Activated CD8-positive, alpha-beta memory T cell treated with anti-CD3 and anti-CD28 coated beads, Interleukin-2, amount 50 U/mL, for 4 hours (primary cell): ENCODE measurements at regions not wholly inside any gene's neighbourhood (a gene's known extent, or its start where the extent isn't known, plus 50 kb on each side); places are given as distances from the start of the nearest gene placed in this dataset.

Experiments used
- DNase-seq: peaks from one replicate; pipeline ENCODE4 v3.0.0-alpha.2; 2020

DNA sequence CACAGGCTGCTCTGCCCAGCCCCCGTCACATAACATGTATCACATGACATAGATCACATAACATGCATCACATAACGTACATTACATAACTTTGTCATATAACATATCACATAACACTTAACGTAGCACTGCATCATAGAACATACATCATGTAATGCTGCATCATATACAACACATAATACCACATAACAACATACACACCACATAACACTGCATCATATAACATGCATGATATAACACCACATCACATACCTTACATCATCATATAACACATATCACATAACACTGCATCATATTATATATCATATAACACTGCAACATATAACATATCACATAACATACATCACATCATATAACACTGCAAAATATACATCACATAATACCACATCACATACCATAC lies 83.8 kb downstream of the AXIN2 start:
- no peak for DNase-seq

DNA sequence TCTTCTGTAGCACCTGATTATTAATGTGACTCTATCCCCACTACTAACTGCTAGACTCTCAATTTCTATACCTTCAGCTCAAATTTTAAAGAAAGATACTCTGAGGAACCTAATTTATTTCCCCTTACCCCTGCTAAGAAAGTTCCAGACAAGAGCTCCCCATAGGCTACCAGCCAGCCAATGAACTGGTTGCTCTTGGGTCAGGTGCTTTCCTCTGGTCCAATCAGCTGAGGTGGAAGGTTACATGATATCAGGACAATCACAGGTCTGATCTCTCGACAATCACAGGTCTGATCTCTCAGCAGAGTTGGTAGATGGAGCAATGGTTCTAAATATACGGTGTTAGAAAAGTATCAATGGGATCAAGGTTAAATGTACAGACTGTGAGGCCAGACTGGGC lies 86.8 kb downstream of the AXIN2 start:
- no peak for DNase-seq

GRCh38 chr17:65473985-65474384 lies 87.5 kb downstream of the AXIN2 start:
- no peak for DNase-seq

DNA sequence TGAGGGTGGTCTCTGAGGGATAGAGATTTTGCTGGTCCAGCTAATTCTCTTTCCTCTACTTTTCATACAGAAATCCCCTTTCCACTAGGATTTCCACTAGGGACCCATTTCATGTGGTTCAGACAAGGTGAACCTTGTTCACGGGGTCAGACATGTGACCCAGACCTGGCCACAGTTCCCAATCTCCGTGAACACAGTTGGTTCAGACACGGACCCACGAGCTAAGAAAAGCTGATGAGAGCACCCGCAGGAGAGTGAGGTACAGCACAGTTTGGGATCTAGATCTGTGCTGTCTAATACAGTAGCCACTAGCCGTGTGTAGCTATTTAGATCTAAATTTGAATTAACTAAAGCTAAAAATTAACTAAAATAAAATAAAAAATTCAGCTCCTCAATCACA lies 88.1 kb downstream of the AXIN2 start:
- DNase-seq: no peak

DNA sequence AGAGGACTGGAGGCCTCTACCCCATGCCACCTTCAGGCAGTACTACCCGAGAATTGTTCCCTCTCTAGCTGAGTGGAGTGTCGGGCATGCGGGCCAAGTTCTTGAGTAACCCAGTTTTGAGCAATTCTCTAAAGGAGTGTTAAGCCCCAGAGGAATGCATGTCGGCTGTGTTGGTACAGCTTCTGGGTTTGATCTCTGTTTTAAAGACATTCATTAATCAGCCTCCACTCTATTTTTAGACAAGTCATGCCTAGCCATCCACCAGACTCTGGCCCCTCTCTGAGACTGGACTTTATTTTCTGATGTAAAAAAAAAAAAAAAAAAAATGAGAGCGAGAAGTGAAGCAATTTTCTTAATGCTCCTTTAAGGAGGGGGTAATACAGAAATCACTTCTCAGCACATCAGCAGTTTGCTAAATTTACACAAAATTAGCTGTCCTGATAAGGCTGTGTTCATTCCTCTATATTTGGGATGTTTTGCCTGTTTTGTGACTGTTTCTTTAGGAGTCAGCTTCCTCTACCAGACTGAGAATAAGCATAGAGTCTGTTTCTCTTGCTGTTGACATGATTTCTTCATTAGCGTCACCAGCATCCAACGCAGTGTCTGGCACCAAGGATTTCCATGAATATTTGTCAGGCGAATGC lies 88.7 kb downstream of the AXIN2 start:
- DNase-seq: no peak

GRCh38 chr17:65470783-65471182 lies 90.7 kb downstream of the AXIN2 start:
- DNase-seq: no peak

DNA sequence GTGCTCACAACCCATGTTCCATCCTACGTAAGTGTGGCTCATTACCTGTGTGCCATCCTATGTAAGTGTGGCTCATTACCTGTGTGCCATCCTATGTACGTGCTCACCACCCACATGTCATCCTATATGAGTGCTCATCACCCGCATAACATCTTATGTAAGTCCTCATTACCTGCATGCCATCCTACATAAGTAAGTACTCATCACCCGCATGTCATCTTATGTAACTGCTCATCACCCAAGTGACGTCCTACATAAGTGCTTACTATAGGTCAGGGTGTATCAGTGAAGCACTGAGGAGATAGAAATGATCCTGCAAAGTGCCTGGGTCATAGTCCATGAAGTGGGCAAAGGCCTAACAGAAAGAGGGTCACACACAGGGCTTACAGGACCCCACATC lies 93.1 kb downstream of the AXIN2 start:
- no peak for DNase-seq

- DNase-seq: no peak
Measured at GRCh38 chr17:65467156-65467555, 94.3 kb downstream of the AXIN2 start.

DNA sequence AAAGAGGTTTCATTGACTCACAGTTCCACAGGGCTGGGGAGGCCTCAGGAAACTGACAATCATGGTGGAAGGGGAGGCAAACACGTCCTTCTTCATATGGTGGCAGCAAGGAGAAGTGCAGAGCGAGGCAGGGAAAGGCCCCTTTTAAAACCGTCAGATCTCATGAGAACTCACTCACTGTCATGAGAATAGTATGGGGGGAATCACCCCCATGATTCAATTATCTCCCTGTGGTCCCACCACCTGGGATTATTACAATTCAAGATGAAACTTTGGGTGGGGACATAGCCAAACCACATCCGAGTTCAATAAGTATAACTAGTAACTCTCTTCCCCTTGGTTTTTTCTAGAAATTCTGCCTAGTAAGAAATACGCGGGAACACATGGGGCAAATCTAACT lies 94.9 kb downstream of the AXIN2 start:
- no peak for DNase-seq

DNA sequence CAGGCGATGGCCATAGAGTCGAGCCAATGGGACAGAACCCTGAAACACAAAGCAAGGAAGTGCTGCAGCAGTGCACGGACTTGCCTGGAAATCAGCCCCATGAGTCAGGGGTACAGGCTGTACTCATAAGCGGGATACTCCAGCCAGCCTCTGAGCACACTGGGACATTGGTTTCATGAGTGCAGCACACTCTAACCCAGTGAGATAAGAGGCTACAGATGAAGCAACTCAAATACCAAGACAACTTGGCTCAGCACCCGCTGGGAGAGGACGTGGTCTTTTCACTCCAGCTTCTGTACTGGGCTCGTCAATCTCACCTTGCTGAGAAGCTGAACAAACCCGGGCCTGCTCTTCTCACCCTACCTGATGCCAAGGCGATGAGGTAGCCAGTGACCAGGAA lies 98.2 kb downstream of the AXIN2 start:
- DNase-seq: no peak

DNA sequence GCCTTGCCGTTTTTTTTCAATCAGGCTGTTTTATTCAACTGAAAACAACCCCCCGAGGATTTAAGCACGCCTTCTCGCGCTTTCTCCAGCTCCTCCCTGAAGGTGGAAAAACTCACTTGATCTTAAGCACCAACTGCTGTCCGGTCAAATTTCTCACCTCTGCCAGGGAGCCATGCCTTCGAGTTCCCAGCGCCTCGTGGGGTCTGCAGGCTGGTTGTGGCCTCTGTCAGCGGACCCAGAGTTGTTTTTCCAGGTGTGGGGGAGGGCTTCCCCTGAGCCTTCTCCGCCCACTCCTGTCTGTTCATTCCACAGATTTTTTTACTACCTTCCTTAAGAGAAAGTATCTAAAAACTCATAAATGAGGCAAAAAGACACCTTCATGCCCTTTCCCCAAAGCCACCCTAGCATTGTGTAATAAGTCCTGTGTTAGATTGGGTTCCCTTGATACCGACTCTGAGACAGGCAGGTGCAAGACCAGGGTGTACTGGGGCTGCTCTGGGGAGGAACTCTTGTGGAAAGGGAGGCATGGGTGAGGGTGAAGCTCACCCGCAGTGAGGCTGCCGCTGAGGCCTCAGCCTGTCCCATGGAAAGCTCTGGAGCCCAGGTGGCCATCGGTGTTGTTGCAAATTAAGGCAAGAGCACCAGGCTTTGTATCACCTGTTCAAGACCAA lies 101.6 kb downstream of the AXIN2 start:
- DNase-seq: no peak

DNA sequence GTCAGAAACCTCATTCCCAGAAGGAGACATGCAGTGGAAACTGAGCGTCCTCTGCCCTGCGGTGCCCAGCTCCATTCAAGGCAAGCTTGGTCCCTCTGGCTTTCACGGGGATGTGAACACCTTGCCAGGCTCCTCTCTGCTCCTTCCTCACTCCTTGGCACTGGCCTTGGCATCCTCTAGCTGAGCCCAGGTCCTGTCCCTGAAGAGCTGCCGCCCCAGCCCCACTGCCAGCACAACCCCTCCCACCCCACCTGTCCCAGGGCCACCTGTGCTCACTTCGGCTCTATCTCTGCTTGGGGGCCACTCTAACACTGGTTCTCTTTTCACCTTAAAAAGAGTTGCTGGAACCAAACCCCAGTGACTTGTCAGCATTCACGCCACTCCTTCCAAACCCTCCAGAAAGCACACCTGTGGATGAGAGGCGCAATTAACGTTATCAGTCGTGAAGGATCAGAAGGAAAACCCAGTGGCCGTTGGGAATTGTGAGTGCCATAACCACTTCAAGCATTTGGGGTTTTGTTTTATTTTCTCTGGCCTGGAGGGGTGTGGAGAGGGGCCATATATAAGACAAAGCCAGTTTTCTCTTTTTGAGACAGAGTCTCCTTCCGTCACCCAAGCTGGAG lies 103.7 kb downstream of the AXIN2 start:
- no peak for DNase-seq

GRCh38 chr17:65457183-65457582 lies 104.3 kb downstream of the AXIN2 start:
- no peak for DNase-seq

GRCh38 chr17:65456368-65457151 lies 104.9 kb downstream of the AXIN2 start:
- no peak for DNase-seq

- DNase-seq: no peak
Measured at GRCh38 chr17:65455972-65456343, 105.5 kb downstream of the AXIN2 start.

GRCh38 chr17:65455154-65455971 lies 106.1 kb downstream of the AXIN2 start:
- DNase-seq: no peak

DNA sequence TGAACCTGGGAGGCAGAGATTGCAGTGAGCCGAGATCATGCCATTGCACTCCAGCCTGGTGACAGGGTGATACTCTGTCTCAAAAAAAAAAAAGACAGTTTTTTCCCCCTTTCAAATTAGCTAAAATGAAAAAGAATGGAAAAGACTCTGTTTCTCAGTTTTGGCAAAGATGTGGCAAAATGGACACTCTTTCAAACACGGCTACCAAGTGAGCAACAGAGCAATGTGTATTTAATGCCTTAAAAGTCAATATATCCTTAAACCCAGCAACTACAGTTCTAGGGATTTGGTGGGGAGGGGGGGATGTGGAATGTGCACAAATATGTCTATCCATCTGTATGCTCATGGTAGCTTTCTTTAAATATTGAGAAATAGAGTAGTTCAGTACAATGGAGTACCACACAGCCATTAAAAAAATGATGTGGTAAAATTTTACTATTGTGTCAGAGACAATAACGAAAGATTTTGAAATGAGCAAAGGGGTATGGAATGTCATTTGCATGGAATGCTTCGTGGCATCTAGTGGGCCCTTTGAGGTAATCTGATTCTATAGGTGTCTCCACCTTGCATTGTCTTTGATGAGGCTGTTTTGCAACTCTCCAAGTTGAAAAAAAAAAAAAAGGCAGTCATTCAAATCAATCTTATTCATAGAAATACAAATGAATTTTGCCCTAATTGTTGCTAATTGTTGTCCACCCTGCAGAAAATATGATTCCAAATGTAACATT lies 108.1 kb downstream of the AXIN2 start:
- DNase-seq: no peak

GRCh38 chr17:65449495-65449894 lies 112.0 kb downstream of the AXIN2 start:
- DNase-seq: no peak

- DNase-seq: no peak
Measured at GRCh38 chr17:65447823-65448222, 113.6 kb downstream of the AXIN2 start.

- DNase-seq: no peak
Measured at GRCh38 chr17:65446838-65447526, 114.5 kb downstream of the AXIN2 start.

DNA sequence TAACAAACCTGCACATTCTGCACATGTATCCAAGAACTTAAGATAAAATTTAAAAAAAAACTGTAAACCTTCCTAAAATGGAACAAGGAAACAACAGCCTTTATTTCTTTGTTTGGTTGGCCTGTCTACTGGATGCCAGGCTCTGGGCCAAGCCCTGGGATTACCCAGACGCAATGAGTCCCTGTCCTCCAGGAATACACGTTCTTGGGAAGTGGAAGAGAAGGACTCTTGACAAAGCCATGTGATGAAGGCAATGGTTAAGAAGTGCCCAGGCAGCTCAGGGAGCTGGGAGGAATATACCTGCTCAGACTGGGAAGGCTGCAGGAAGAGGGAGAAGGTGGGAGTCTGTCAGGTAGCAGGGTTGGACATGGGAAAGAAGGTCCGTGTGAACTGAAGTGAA lies 115.4 kb downstream of the AXIN2 start:
- no peak for DNase-seq

- DNase-seq: no peak
Measured at GRCh38 chr17:65444049-65444448, 117.4 kb downstream of the AXIN2 start.
